Endodermal cell (in vitro differentiated cells): ENCODE measurements at regions not wholly inside any gene's neighbourhood (a gene's known extent, or its start where the extent isn't known, plus 50 kb on each side); places are given as distances from the start of the nearest gene placed in this dataset.
"Not testable (repeated sequence)": the region's sequence is repeated elsewhere in the genome, so short reads cannot be mapped to it uniquely, and the experiment has no call there.

ENCODE experiments used
- DNase-seq: peaks from one replicate; pipeline ENCODE4 v3.0.0-alpha.2; 2017
- H3K27ac ChIP-seq: 2 replicates; pipeline ENCODE4 v1.5.1; 2013; ENCODE audit warnings: mild to moderate bottlenecking, low read depth, low read length, moderate library complexity
- H3K27me3 ChIP-seq: 2 replicates; pipeline ENCODE4 v1.6.1; 2013; ENCODE audit warnings: mild to moderate bottlenecking, low read length, moderate library complexity; ENCODE audit not compliant: insufficient read depth, control insufficient read depth, poor library complexity, severe bottlenecking
- H3K36me3 ChIP-seq: 2 replicates; pipeline ENCODE4 v1.7.0; 2013; ENCODE audit warnings: mild to moderate bottlenecking, low read length, moderate library complexity; ENCODE audit not compliant: control insufficient read depth, insufficient read depth
- H3K4me1 ChIP-seq: one replicate; pipeline ENCODE4 v1.7.0; 2013; ENCODE audit warnings: low read length; ENCODE audit not compliant: control insufficient read depth, insufficient read depth
- H3K4me3 ChIP-seq: 2 replicates; pipeline ENCODE4 v1.5.1; 2013; ENCODE audit warnings: mild to moderate bottlenecking, low read length, moderate library complexity
- H3K9ac ChIP-seq: 2 replicates; pipeline ENCODE4 v1.6.1; 2013; ENCODE audit warnings: mild to moderate bottlenecking, low read length, moderate library complexity; ENCODE audit not compliant: poor library complexity, severe bottlenecking; ENCODE audit errors: extremely low read depth
- H3K9me3 ChIP-seq: 2 replicates; pipeline ENCODE4 v1.6.1; 2013; ENCODE audit warnings: mild to moderate bottlenecking, low read length, moderate library complexity; ENCODE audit not compliant: control insufficient read depth
- H3K27ac Mint-ChIP-seq: 2 replicates; pipeline ENCODE4 v1.8.0; 2020; ENCODE audit warnings: mixed read lengths
- H3K27me3 Mint-ChIP-seq: 2 replicates; pipeline ENCODE4 v1.8.0; 2021; ENCODE audit warnings: mild to moderate bottlenecking, mixed read lengths; ENCODE audit not compliant: insufficient read depth
- H3K36me3 Mint-ChIP-seq: 2 replicates; pipeline ENCODE4 v1.8.0; 2020; ENCODE audit warnings: low read depth, mixed read lengths
- H3K4me1 Mint-ChIP-seq: 2 replicates; pipeline ENCODE4 v1.8.0; 2020; ENCODE audit warnings: mixed read lengths
- H3K4me3 Mint-ChIP-seq: 2 replicates; pipeline ENCODE4 v1.8.0; 2020; ENCODE audit warnings: mild to moderate bottlenecking, moderate library complexity, mixed read lengths
- H3K9me3 Mint-ChIP-seq: 2 replicates; pipeline ENCODE4 v1.8.0; 2020; ENCODE audit warnings: mild to moderate bottlenecking, mixed read lengths
- CTCF ChIP-seq: fragments of 200-600 bp; sonication (generic); conservative IDR thresholded peaks from 2 replicates; pipeline ENCODE4 v1.5.0; 2021; ENCODE audit warnings: antibody characterized with exemption, mild to moderate bottlenecking
- WGBS, 2 experiments: methylation state at CpG; one replicate each; pipeline versions ENCODE4 v1.1.5 to v1.1.7; 2013; ENCODE audit warnings: missing lambda C conversion rate in 2 of 2, mixed read lengths in 1 of 2; ENCODE audit not compliant: insufficient coverage in 1 of 2, insufficient read length in 1 of 2; 5-methylcytosine and 5-hydroxymethylcytosine counted together

GRCh38 chr12:125860672-125861288, 795.5 kb downstream of the AACS start:
- Mint-ChIP-seq H3K36me3 (peaks cover 2% of the 10 kb centered on the region), H3K4me1 (peaks cover 8% of the 10 kb centered on the region), H3K27ac (no peak overlapping the region), H3K4me3 (no peak overlapping the region), H3K27me3 (peaks cover 24% of the 10 kb centered on the region), H3K9me3 (peaks cover 40% of the 10 kb centered on the region)
- Histone ChIP-seq H3K9ac (no peak overlapping the region), H3K27me3 (no peaks in the 10 kb centered on the region), H3K4me3 (no peak overlapping the region), H3K36me3 (no peaks in the 10 kb centered on the region), H3K9me3 (peaks cover 55% of the 10 kb centered on the region), H3K27ac (no peak overlapping the region), H3K4me1 (no peaks in the 10 kb centered on the region)
- TF ChIP-seq CTCF = no peak
- 83 to 90% methylated on average over 15 to 17 of the region's 17 CpGs for WGBS, 2 experiments
- no peak for DNase-seq

- H3K4me1 ChIP-seq = no peaks in the 10 kb centered on the region
- Mint-ChIP-seq H3K27ac (no peak overlapping the region), H3K9me3 (peaks cover 45% of the 10 kb centered on the region), H3K4me1 (peaks cover 5% of the 10 kb centered on the region), H3K36me3 (peaks cover 2% of the 10 kb centered on the region), H3K27me3 (peaks cover 24% of the 10 kb centered on the region), H3K4me3 (peak overlapping the region; percentile 15)
- H3K9ac ChIP-seq = no peak overlapping the region
- no peaks in the 10 kb centered on the region for H3K36me3 ChIP-seq
- peak; percentile 65 for DNase-seq
- 91 to 95% methylated on average over 30 to 66 of the region's 68 CpGs for WGBS, 2 experiments
- TF ChIP-seq CTCF = no peak
- H3K4me3 ChIP-seq = no peak overlapping the region
- H3K9me3 ChIP-seq = peaks cover 55% of the 10 kb centered on the region
- H3K27me3 ChIP-seq = no peaks in the 10 kb centered on the region
- H3K27ac ChIP-seq = no peak overlapping the region
Observed at GRCh38 chr12:125861299-125862281, 796.4 kb downstream of the AACS start.

- not testable (repeated sequence) for H3K27me3 ChIP-seq, H3K4me3 ChIP-seq, H3K27ac ChIP-seq, H3K4me1 Mint-ChIP-seq, H3K4me1 ChIP-seq, DNase-seq, H3K9ac ChIP-seq, H3K36me3 ChIP-seq, H3K4me3 Mint-ChIP-seq, H3K36me3 Mint-ChIP-seq, H3K27ac Mint-ChIP-seq
- H3K9me3 Mint-ChIP-seq = peaks cover 56% of the 10 kb centered on the region
- peaks cover 48% of the 10 kb centered on the region for H3K9me3 ChIP-seq
- 74 to 76% methylated on average over 4 to 6 of the region's 6 CpGs for WGBS, 2 experiments
- peaks cover 12% of the 10 kb centered on the region for H3K27me3 Mint-ChIP-seq
Observed at GRCh38 chr12:125865236-125865635, 800.0 kb downstream of the AACS start.
